ENCODE measurements at regions not wholly inside any gene's neighbourhood (a gene's known extent, or its start where the extent isn't known, plus 50 kb on each side); places are given as distances from the start of the nearest gene placed in this dataset.

DNA sequence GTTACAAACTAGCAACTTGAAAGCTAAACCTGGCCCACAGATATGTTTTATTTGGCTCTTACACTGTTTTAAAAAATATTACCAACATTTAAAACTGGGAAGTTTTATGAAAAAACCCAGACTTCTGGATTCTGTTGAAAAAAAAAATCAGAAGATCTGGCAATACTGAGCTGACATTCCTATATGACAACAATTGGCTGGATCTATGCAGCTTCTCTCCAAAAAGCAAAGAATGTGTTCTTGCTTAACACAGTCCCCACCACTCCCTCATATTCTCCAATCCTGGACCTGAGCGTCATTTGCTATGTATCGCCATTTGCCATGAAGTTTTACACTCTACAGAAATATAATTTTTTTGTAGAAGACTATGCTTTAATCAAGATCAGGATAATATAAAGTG is 859.6 kb downstream of the LTN1 start:
- no peak for ATAC-seq

More for the DNA sequence above, 859.6 kb downstream of the LTN1 start:
- Mint-ChIP-seq H3K36me3 (ENCODE audit: low read depth) (peaks cover 21% of the 10 kb centered on the region; the same call in 2 of the 3 replicates), H3K4me1 (no peaks in the 10 kb centered on the region), H3K27ac (no peak overlapping the region), H3K4me3 (no peak overlapping the region), H3K27me3 (ENCODE audit: insufficient read depth, low read depth, poor library complexity) (no peaks in the 10 kb centered on the region), H3K9me3 (peaks cover 34% of the 10 kb centered on the region)
- Histone ChIP-seq H3K9me2 (ENCODE audit: insufficient read depth) (no peaks in the 10 kb centered on the region), H3K4me2 (no peak overlapping the region), H3K79me2 (replicated peaks; ENCODE audit: insufficient read depth) (no peaks in the 10 kb centered on the region), H2AFZ (no peak overlapping the region), H3F3A (replicated peaks; ENCODE audit: low read depth) (no peaks in the 10 kb centered on the region), H4K20me1 (replicated peaks; ENCODE audit: insufficient read depth) (no peaks in the 10 kb centered on the region), H3K27ac (ENCODE audit: low read depth) (no peak overlapping the region), H3K36me3 (ENCODE audit: insufficient read depth) (no peaks in the 10 kb centered on the region; the same call in 1 of the 2 replicates), H3K27me3 (ENCODE audit: insufficient read depth) (no peaks in the 10 kb centered on the region), H3K4me1 (ENCODE audit: insufficient read depth) (no peaks in the 10 kb centered on the region), H3K4me3 (no peak overlapping the region)
- no peak for TF ChIP-seq EZH2 (IDR thresholded peaks at IDR 0.05; ENCODE audit: low read depth, unreplicated experiment)
- TF ChIP-seq ZNF331 (CRISPR knock-in tag; IDR thresholded peaks at IDR 0.05; ENCODE audit: low read depth): no peak
- no peak for TF ChIP-seq ZNF114 (CRISPR knock-in tag; IDR thresholded peaks at IDR 0.05)
- TF ChIP-seq, protein P1, sequence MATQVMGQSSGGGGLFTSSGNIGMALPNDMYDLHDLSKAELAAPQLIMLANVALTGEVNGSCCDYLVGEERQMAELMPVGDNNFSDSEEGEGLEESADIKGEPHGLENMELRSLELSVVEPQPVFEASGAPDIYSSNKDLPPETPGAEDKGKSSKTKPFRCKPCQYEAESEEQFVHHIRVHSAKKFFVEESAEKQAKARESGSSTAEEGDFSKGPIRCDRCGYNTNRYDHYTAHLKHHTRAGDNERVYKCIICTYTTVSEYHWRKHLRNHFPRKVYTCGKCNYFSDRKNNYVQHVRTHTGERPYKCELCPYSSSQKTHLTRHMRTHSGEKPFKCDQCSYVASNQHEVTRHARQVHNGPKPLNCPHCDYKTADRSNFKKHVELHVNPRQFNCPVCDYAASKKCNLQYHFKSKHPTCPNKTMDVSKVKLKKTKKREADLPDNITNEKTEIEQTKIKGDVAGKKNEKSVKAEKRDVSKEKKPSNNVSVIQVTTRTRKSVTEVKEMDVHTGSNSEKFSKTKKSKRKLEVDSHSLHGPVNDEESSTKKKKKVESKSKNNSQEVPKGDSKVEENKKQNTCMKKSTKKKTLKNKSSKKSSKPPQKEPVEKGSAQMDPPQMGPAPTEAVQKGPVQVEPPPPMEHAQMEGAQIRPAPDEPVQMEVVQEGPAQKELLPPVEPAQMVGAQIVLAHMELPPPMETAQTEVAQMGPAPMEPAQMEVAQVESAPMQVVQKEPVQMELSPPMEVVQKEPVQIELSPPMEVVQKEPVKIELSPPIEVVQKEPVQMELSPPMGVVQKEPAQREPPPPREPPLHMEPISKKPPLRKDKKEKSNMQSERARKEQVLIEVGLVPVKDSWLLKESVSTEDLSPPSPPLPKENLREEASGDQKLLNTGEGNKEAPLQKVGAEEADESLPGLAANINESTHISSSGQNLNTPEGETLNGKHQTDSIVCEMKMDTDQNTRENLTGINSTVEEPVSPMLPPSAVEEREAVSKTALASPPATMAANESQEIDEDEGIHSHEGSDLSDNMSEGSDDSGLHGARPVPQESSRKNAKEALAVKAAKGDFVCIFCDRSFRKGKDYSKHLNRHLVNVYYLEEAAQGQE (IDR thresholded peaks at IDR 0.05; ENCODE audit: unreplicated experiment): no peak
- TF ChIP-seq STAT1 (IDR thresholded peaks at IDR 0.05; ENCODE audit: unreplicated experiment): no peak
- TF ChIP-seq JUNB (IDR thresholded peaks at IDR 0.05; ENCODE audit: unreplicated experiment): no peak
- TF ChIP-seq EZH2phosphoT487 (IDR thresholded peaks at IDR 0.05; ENCODE audit: unreplicated experiment): no peak
- no peak for TF ChIP-seq POLR2AphosphoS5 (IDR thresholded peaks at IDR 0.05; ENCODE audit: low read depth)
- TF ChIP-seq, protein P2, sequence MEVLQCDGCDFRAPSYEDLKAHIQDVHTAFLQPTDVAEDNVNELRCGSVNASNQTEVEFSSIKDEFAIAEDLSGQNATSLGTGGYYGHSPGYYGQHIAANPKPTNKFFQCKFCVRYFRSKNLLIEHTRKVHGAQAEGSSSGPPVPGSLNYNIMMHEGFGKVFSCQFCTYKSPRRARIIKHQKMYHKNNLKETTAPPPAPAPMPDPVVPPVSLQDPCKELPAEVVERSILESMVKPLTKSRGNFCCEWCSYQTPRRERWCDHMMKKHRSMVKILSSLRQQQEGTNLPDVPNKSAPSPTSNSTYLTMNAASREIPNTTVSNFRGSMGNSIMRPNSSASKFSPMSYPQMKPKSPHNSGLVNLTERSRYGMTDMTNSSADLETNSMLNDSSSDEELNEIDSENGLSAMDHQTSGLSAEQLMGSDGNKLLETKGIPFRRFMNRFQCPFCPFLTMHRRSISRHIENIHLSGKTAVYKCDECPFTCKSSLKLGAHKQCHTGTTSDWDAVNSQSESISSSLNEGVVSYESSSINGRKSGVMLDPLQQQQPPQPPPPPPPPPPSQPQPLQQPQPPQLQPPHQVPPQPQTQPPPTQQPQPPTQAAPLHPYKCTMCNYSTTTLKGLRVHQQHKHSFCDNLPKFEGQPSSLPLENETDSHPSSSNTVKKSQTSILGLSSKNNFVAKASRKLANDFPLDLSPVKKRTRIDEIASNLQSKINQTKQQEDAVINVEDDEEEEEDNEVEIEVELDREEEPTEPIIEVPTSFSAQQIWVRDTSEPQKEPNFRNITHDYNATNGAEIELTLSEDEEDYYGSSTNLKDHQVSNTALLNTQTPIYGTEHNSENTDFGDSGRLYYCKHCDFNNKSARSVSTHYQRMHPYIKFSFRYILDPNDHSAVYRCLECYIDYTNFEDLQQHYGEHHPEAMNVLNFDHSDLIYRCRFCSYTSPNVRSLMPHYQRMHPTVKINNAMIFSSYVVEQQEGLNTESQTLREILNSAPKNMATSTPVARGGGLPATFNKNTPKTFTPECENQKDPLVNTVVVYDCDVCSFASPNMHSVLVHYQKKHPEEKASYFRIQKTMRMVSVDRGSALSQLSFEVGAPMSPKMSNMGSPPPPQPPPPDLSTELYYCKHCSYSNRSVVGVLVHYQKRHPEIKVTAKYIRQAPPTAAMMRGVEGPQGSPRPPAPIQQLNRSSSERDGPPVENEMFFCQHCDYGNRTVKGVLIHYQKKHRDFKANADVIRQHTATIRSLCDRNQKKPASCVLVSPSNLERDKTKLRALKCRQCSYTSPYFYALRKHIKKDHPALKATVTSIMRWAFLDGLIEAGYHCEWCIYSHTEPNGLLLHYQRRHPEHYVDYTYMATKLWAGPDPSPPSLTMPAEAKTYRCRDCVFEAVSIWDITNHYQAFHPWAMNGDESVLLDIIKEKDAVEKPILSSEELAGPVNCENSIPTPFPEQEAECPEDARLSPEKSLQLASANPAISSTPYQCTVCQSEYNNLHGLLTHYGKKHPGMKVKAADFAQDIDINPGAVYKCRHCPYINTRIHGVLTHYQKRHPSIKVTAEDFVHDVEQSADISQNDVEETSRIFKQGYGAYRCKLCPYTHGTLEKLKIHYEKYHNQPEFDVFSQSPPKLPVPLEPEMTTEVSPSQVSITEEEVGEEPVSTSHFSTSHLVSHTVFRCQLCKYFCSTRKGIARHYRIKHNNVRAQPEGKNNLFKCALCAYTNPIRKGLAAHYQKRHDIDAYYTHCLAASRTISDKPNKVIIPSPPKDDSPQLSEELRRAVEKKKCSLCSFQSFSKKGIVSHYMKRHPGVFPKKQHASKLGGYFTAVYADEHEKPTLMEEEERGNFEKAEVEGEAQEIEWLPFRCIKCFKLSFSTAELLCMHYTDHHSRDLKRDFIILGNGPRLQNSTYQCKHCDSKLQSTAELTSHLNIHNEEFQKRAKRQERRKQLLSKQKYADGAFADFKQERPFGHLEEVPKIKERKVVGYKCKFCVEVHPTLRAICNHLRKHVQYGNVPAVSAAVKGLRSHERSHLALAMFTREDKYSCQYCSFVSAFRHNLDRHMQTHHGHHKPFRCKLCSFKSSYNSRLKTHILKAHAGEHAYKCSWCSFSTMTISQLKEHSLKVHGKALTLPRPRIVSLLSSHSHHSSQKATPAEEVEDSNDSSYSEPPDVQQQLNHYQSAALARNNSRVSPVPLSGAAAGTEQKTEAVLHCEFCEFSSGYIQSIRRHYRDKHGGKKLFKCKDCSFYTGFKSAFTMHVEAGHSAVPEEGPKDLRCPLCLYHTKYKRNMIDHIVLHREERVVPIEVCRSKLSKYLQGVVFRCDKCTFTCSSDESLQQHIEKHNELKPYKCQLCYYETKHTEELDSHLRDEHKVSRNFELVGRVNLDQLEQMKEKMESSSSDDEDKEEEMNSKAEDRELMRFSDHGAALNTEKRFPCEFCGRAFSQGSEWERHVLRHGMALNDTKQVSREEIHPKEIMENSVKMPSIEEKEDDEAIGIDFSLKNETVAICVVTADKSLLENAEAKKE (CRISPR knock-in tag; IDR thresholded peaks at IDR 0.05): no peak
- TF ChIP-seq, protein P3, sequence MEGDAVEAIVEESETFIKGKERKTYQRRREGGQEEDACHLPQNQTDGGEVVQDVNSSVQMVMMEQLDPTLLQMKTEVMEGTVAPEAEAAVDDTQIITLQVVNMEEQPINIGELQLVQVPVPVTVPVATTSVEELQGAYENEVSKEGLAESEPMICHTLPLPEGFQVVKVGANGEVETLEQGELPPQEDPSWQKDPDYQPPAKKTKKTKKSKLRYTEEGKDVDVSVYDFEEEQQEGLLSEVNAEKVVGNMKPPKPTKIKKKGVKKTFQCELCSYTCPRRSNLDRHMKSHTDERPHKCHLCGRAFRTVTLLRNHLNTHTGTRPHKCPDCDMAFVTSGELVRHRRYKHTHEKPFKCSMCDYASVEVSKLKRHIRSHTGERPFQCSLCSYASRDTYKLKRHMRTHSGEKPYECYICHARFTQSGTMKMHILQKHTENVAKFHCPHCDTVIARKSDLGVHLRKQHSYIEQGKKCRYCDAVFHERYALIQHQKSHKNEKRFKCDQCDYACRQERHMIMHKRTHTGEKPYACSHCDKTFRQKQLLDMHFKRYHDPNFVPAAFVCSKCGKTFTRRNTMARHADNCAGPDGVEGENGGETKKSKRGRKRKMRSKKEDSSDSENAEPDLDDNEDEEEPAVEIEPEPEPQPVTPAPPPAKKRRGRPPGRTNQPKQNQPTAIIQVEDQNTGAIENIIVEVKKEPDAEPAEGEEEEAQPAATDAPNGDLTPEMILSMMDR (conservative IDR thresholded peaks at IDR 0.05; ENCODE audit: low read depth in 2 of 2): no peak
- TF ChIP-seq CREB1 (CRISPR knock-in tag; IDR thresholded peaks at IDR 0.05; ENCODE audit: low read depth): no peak
- TF ChIP-seq, protein P4, sequence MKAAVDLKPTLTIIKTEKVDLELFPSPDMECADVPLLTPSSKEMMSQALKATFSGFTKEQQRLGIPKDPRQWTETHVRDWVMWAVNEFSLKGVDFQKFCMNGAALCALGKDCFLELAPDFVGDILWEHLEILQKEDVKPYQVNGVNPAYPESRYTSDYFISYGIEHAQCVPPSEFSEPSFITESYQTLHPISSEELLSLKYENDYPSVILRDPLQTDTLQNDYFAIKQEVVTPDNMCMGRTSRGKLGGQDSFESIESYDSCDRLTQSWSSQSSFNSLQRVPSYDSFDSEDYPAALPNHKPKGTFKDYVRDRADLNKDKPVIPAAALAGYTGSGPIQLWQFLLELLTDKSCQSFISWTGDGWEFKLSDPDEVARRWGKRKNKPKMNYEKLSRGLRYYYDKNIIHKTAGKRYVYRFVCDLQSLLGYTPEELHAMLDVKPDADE (IDR thresholded peaks at IDR 0.05): no peak
- TF ChIP-seq NANOG (IDR thresholded peaks at IDR 0.05; ENCODE audit: borderline replicate concordance): no peak
- DNase-seq (ENCODE audit: low spot score): no peak

Measured in GM23338 (cell line).